Right ventricle myocardium superior (tissue), 1 donor: ENCODE measurements at regions not wholly inside any gene's neighbourhood (a gene's known extent, or its start where the extent isn't known, plus 50 kb on each side); places are given as distances from the start of the nearest gene placed in this dataset.

ENCODE experiments used
- ATAC-seq: fragments of 200-7000 bp; cut with Tn5 transposase; one replicate; pipeline ENCODE4 v1.9.1; 2020; ENCODE audit warnings: mild to moderate bottlenecking; ENCODE audit not compliant: poor library complexity
- DNase-seq: peaks from one replicate; pipeline ENCODE4 v3.0.0-alpha.2; 2020
- intact Hi-C: fragments of 100-400 bp; cut with DNase I; formaldehyde crosslinking; loops from one replicate; pipeline ENCODE4 v1.11.2; 2022
- donor health status: DM: no; HTN: yes; CAD: no; lungs with severe emphysema.

DNA sequence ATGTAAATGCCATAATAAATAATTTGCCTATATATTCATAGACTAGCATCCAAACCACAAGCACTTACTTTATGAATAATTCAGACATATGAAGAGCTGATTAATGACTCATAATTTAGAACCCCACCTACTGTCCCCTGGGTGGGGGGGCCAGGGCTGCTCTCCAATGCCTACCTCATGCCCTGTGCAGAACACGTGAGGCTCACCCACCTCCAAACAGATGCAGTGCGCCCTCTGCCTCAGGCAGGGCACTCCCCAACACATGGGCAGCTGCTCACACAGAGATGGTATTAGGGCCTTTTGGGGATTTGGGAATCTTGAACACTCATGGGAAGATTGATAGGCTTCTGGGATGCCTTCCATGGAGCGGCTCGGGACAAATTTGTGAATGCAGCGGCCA lies 75.1 kb upstream of the INSIG1 start:
- intact Hi-C loops = no loop called here
- ATAC-seq (no peak), DNase-seq (no peak)

GRCh38 chr7:155223021-155223420 lies 74.7 kb upstream of the INSIG1 start:
- ATAC-seq = no peak
- DNase-seq = no peak
- intact Hi-C loops = no loop called here

GRCh38 chr7:155223503-155223902 lies 74.2 kb upstream of the INSIG1 start:
- DNase-seq = no peak
- ATAC-seq = no peak
- intact Hi-C loops = no loop called here

GRCh38 chr7:155224116-155224811 lies 73.4 kb upstream of the INSIG1 start:
- no peak for ATAC-seq
- intact Hi-C loops = no loop called here
- DNase-seq = no peak

- ATAC-seq = no peak
- no peak for DNase-seq
- intact Hi-C loops = no loop called here
These were observed 72.6 kb upstream of the INSIG1 start for GRCh38 chr7:155225095-155225494.

DNA sequence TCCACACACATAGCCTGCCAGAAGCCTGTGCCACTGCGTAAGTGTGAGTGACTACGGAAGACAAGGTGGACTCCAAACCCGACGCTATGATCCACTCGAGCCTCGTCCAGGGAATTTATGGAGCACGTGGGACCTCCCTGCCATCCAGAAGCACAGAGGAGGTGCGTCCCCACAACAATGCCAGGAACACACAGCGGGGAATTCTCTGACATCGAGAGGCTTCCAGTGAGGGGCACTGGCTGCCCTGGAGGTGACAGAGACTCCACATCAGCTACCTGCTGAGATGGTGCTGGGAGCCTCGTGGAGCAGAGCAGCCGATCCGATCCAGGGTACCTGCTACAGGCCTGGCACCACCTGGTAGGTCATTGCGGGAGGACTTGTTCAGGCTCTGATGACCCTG lies 72.2 kb upstream of the INSIG1 start:
- DNase-seq = no peak
- no peak for ATAC-seq
- intact Hi-C loops = no loop called here

- DNase-seq (no peak), ATAC-seq (no peak)
- intact Hi-C loops = no loop called here
These were observed 71.2 kb upstream of the INSIG1 start for GRCh38 chr7:155226261-155227003.

DNA sequence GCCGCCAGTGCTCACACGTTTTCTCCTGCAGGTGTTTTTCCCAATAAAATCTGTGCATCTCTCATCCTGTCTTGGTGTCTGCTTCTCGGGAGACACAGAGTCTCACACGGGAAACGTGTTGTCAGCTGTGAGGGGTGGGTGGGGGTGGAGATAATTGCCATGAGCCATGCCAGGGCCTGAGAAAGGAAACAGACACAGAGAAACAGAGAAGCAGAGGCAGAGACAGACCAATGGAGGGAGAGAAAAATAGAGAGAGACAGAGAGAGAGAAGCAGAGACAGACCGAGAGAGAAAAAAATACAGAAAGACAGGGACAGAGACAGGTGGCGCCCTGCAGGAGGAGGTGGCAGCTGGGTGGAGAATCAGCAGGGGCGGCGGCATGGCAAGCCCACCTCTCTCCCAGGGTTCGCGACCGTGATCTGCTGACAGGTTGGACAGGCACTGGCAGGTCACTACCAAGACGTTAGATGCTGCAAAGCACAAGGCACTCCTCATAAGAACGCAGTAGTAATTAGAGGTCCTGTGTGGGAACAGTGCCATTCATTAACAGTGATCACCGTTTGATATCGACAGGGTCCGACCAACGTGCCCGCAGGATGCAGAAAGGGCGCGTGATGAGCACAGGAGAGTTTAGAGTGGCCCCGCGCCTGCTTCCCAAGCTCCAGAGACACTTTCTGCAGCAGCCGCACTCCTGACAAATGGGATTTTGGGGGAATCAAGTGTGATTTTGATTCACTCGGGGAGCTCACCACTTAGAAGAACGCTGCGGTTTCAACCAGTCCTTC lies 70.5 kb upstream of the INSIG1 start:
- ATAC-seq (no peak), DNase-seq (no peak)
- intact Hi-C loops = no loop called here

GRCh38 chr7:155227788-155228458 lies 69.8 kb upstream of the INSIG1 start:
- no peak for DNase-seq
- ATAC-seq = no peak
- intact Hi-C loops = no loop called here

- no peak for DNase-seq
- no peak for ATAC-seq
- intact Hi-C loops = no loop called here
These were observed 69.2 kb upstream of the INSIG1 start for GRCh38 chr7:155228459-155228845.

DNA sequence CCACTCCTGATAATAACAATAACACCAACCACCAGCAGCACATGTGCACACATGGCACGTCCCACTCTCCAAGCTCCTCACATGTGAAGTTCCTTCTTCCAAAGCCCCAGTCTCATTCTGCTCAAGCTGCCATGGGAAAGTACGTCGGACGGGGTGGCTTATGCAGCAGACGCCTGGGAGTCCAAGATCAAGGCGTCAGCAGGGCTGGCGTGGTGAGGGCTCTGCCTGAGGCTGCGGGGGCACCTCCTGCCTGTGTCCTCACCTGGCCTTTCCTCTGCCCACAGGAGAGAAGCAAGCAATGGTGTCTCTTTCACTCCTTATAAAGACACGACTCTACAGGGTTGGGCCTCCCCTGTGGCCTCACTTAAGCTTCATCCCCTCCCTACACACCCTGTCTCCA lies 68.8 kb upstream of the INSIG1 start:
- intact Hi-C loops = no loop called here
- DNase-seq = no peak
- ATAC-seq = no peak

GRCh38 chr7:155229548-155230168 lies 68.0 kb upstream of the INSIG1 start:
- no peak for DNase-seq
- intact Hi-C loops = no loop called here
- ATAC-seq = no peak

GRCh38 chr7:155230169-155230593 lies 67.5 kb upstream of the INSIG1 start:
- peak; percentile 70 for ATAC-seq
- intact Hi-C loops = no loop called here
- DNase-seq = no peak

DNA sequence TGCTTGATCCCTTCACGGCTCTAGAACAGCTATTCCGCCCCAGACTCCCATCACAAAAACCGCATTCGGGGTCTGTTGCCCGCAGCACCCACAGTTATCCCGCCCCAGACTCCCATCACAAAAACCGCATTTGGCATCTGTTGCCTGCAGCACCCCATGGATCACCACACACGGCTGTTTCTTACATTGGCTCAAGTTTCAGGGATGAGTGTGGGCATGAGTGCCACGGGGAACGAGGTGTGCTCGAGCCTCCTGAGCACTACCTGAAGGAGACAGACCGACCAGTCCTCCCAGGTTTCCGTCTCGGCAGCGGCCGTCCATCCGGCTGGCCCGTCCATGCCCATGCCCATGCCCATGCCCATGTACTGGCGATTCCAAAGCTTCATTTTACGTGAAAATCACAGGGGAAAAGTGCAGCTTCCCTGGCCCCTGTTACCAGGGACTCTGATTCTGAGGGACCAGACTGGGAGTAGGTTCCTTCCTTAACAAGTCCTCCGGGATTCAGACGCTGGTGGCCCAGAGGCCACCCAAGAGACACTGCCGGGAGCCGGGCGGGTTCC lies 66.4 kb upstream of the INSIG1 start:
- DNase-seq (no peak), ATAC-seq (no peak)
- intact Hi-C loops = no loop called here

DNA sequence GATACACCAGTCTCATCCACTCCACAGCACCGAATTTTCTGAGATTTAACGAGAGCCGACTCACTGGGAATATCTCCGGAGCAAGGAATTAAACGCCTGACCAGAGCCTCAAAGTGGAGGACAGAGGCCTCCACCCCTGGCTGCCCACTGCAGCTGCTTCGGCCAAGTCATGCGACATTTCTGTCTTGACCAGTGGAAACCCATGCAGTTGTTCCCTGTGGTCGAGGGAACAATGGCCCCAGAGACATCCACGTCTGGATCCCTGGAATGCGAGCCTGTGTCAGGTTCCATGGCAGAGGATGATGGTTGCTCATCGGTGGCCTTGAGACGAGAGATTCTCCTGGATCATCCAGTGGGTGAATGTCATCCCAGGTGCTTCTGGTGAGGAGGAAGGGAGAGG lies 65.7 kb upstream of the INSIG1 start:
- intact Hi-C loops = no loop called here
- ATAC-seq (no peak), DNase-seq (no peak)

- ATAC-seq = no peak
- intact Hi-C loops = no loop called here
- DNase-seq = no peak
These were observed 64.8 kb upstream of the INSIG1 start for GRCh38 chr7:155232911-155233310.

DNA sequence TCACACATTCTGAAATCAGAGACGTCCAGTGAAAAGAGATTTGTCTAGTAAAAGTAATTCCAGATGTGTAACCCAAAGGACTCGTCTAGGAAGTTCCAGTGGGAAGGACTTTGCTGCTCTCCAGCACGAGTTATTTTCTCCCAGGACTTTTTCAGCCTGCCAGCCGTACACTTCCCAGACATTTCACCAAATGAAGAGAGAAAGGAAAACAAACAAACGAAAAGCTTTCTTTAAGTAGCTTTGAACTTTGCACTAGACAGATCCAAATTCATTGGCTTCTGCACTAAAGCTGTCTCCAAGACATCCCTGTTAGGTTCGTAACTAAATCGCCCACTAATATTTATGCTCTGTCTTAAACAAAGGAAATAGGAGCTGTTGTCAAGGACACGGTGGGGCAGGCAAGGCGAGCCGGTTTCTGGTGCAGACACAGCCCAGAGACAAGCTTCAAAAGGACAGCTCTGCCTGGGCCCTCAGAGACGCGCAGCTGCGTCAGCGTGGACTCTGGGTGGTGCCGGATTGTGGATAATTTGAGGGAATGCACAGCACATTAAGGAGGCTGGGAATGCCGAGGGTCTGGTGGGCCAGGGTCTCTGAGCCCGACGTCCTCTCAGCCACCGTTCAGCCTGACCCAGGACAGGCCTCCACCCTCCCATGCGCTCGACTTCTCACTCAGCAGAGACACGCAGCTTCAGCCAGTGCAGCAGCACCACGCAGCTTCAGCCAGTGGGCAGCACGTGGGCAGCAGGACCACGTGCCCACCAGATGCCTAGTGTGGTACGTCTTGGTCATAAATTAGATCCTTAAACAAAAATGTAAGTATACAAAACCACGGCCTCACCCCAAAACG lies 64.1 kb upstream of the INSIG1 start:
- DNase-seq (no peak), ATAC-seq (no peak)
- intact Hi-C loops = no loop called here

DNA sequence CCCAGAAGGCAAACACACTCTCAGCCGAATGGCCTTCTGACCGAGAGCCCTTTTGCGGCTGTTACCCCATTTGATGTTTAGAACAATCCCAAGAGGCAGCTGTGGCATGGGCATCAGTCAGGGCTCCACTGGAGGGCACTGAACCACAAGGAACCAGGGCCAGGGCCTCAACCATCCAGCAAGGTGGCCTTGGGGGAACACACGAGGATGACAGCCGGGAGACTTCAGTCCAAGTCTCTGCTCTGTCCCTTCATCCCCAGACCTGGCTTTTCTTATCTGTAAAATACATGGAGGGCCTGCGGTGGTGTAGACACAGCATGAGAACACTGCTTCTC lies 63.6 kb upstream of the INSIG1 start:
- intact Hi-C loops = no loop called here
- DNase-seq (no peak), ATAC-seq (no peak)
